NCI-H1417 (cell line): ENCODE measurements at regions not wholly inside any gene's neighbourhood (a gene's known extent, or its start where the extent isn't known, plus 50 kb on each side); places are given as distances from the start of the nearest gene placed in this dataset.

ENCODE experiments used
- DNase-seq, 3 experiments: peaks; one replicate each; lab custom pipeline; 2025; lab: John Stamatoyannopoulos, UW

DNA sequence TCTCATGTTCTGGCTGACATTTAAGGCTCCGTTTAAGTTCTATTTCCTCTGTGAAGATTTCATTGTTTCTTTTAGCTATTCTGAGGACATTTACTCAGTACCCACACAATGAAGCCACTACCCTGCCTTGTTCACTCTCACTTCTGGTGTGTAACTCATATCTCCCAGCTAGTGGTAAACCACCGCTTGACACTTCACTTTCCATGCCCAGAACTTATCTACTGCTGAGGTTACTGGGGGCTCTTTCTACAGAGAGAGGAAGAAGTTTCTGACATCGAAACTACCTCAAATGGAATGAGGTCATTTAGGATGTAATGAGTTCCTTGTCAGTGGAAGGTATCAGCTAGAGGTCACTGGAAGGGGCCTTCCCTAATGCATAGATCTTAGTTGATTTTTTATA, 501.5 kb downstream of the DMAC1 start:
- DNase-seq, result no peak

DNA sequence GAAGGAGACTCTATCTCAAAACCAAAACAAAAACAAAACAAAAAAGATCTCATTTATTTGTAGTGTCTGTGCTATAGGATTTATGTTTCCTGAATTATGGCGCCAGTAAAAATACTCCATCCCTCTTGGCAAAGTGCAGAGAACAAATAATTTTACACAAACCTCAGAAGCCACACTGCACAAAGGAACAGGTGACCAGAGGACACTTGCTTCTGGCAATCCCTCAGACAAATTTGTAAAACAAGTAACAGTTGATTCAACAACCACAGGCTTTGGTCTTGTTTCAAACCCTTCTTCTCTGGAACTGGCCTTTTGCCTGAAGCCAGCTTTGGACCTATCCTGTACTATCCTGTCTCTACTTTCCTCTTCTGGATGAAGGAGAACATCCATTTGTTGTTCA, 502.1 kb downstream of the DMAC1 start:
- DNase-seq, result no peak

DNA sequence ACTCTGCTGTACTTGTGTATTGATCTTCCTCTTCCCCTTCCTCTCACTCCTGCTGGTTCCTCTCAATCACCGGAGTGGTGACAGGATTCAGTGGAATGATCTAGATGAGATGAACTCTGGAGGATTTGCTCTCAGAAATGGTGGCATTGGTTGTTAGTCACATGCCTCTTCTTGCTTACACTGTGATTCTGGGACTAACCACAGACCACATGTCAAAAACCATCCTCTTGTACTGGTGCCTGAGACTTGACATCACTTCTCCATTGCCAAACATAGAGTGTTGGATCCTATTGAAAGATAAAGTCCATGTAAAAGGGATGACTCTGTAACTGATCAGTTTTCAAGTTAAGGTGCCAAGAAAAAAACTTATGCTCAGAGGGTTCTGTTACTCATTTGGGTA, 506.5 kb downstream of the DMAC1 start:
- DNase-seq, result no peak

DNA sequence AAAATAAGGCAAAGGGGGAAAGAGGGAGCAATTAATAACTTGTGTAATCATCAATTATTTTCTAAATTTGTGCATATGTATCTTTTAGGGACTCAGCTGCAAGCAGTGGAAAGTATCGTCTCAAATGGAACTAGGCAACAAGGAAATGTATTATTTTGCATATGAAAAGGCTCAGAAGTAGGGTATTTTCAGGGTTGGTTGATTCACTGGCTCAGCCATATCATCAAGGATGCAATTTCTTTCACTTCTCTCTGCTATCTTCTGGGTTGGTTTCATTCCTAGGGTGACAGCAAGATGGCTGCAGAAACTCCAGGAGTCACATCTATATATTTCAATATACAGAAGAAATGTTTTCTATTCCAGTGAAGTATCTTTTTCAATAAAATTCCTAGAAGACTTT, 509.8 kb downstream of the DMAC1 start:
- DNase-seq, result no peak

DNA sequence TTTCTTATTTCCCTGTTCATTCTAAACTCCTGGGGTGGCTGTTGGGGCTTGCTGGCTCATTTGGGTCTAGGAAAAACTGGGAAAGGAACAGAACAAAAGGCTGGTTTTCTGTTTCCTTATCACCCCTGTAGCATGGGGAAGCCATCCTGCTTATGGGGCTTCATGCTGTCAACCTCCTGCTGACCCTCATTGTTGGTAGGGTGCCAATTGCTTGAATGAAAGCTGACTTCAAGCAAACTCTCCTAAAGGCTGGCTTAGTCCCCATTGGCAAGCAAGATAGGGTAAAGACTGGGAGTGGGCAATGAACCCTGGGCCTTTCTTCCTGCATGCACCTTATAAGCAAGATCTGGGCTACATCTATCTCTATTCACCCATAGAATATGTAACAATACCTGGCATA, 511.6 kb downstream of the DMAC1 start:
- DNase-seq, result peak in 1 of 3 experiments; percentile 63

DNA sequence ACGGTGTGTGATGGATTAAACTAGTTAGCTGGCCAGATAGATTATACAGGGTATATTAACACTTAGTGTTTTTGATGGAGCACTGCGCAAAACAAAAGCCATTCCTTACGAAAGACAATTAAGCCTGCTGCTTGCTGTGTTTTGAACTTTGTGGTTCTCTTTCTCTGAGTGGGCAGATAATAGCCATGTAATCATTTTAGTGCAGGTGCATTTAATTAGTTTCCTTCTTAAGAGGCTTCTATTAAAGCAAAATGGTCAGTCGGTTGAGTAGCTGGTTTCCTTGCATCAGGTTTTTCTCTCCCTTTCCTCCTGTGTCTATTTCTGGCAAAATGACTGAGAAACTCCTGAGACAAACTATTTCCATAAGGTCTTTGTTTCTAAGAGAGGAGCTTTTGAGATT, 512.5 kb downstream of the DMAC1 start:
- peak; percentile 46 to 96 (median 63) for DNase-seq

DNA sequence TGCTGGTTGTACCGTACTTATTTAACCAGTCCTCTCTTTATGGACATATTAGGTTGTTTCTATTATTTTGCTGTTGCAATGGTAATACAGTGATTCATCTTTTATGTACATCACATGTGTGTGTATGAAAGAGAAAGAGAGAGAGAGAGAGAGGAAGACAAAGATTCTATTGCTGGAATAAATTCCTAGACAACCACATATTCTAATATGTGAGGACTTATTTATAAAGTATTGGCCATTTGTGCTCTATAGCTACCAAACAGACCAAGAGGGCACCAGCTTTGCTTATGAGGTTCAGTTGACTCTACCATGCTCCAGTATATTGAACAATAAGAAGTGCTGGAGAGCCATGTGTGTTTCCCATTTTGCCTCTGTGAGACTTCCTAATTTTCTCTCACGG, 513.5 kb downstream of the DMAC1 start:
- DNase-seq, result no peak

DNA sequence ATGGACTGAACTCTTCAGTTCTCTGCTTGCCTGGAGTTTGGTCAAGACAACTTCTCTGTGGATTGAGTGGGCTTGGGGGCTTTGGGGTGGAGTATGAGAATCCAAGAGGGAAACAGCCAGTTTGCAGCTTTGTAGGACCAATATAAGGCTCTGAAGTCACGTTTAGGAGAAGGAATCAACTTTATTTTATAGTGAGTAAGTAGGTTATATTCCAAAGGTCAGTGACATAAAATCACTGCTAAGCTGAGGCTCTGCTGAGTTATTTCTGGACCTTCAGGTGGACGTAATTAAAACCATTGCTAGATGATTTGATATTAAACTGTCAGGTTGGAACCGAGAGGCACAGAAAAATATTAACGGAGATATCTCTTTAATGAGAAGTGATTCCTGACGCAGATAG, 514.4 kb downstream of the DMAC1 start:
- DNase-seq, result no peak

DNA sequence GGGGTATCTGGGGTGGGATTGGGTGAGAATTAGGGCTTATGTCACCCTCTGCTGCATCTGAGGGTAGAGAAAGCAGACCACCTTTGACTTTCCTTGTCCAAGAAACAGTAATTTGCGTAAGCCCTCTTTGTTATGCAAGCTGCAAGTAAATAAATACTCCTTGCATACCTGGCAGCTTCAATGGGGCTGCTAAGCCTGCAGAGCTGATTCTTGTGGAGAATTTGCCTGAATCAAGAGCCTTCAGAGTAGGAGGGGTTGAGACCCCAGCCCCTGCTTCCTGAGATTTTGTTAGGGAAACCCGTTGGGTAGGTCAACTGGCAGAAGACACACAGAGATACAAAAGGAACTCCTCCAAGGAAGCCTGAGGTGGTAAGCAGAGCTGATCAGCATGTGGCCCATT, 515.1 kb downstream of the DMAC1 start:
- no peak for DNase-seq

DNA sequence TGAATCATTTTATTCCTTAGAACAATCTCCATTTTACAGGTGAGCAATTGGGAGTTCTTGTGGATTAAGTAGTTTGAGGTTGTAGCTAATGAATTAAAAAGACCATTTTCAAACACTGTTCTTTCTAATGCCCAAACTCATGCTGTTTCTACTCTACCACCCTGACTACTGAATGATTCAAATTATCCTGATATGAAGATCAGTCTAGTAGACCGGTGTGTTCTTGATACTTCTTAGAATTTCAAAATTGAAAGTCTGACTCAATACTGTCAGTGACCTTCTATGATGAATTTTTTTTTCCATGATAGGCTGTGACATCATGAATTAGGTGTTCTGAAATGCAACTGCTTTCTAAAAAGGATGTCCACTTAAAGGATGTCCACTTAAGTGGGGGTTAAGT, 515.5 kb downstream of the DMAC1 start:
- DNase-seq, result no peak

DNA sequence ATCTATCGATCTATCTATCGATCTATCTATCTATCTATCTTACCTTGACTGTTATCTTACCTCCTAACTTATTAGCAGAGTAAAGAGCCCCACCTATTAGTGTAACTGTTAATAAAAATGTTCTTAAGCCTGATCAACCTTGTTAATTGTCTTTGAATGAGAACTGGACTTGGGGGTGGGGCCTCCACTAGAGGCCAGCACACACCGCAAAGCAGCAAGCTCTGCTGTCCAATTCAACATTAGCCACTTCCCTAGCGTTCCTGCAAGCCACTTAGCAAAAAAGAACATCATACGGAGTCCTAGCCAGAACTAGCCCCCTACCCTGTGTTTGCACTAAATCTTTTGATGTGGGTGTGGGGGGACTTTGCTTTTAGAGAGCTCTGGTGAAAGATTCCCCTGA, 515.8 kb downstream of the KDM4C start:
- peak in 1 of 3 experiments; percentile 25 for DNase-seq

DNA sequence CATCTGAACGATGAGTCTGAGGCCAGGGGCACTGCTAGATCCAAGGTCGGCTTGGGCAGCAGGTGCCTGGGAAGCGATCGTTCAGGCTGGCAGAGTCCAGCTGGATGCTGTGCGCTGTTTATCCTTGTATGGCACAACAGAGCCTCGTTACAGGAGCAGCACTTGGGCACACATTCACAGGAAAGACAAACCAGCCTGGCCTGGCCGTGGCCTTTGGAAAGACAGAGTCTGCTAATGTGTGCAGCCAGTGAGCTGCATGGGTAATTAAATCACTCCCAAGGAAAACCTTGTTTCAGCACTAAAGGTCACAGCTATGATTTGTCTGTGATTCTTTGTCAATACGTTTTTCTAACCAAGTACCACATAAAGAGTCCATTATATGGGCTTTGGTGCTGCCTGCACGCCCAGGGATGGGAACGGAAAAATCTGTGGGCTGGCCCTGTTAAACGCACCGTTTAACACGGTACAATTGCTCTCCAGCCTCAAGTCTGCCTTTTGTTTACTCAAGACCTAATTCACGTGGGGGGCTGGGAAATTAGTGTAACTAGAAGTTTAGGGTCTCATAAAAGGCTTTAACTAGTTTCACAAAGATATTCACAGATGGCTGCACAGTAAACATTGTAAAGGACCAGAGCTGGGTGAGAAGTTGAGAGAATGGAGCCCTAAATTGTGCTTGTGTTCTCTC, 509.3 kb downstream of the KDM4C start:
- peak; percentile 80 to 93 (median 89) for DNase-seq

DNA sequence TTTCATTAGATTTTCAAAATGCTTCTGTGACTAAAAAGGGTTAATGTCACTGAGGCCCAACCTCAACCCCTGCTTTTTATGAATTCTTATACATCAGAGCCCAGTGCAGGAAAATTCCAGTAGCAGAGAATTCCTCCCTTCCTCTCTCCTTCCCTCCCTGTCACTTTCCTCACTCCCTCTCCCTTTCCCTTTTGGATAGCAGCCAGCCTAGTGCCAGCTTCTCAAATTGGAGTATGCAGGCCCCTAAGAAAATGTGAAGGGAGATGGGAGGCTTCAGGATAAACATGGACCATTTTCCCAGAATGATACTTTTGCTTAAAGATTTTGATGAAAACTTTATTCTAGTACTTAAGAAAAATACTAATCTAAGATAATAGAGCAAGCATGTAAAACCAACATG, 507.4 kb downstream of the KDM4C start:
- DNase-seq, result no peak

DNA sequence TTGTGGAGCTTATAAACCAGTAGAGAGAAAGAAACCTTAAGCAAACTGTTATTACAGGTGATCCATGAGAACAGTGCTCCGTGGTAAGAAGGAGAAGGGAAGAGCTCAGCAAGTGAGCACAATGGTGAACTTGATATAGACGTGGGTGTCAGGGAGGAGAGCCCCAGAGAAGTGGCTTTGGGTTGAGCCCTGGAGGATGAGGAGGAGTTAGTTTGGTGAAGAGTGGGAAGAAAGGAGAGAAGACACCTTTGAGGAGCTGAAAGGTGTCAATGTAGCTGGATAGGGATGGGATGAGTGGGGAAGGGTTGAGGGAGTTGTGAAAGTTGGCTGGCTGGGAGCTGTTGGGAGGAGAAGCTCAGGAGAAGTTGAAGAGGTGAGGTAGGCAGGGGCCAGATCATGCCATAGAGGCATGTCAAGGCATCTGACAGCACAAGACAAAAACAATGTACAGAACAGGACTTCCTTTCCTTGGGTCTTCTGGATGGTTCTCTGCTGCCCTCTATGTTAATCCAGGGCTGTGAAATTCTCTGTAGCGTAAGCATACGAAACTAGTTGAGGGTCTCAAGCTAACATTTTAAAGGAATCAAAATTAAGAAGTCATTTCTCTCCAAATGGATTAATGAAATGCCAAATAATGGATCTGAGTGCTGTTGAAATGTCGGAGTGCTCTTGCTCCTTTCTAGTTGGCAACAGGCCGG, 501.9 kb downstream of the KDM4C start:
- no peak for DNase-seq

DNA sequence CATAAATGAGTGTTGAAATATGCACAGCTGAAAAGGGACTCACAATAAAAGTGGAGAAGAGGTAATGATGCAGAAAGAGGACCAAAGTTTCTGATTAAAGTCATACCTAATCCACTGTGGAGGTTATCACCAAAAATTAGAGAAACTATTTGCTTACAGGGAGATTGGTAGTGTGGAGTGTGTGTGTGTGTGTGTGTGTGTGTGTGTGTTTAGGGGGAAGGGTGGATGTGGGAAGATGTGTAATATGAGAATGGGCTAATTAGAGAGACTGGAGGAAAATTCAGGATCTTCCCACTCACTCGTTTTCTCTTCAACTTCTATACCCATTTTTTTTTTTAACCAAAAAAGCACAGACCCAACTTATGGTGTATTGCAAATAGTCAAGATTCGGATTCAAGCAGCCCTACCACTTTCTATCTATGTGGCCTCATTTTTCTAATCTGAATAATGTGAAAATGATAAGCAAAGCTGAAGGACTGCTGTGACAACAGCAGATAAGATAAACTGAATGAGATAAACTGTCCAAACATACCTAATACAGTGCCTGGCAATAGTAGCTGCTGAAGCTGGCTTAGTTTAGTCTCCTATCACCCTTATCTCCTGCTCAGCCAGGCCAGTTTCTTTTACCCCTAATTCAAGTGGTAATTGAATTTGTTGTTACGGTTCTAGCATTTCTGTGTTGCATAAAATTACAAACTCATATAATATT, 501.1 kb downstream of the KDM4C start:
- no peak for DNase-seq

DNA sequence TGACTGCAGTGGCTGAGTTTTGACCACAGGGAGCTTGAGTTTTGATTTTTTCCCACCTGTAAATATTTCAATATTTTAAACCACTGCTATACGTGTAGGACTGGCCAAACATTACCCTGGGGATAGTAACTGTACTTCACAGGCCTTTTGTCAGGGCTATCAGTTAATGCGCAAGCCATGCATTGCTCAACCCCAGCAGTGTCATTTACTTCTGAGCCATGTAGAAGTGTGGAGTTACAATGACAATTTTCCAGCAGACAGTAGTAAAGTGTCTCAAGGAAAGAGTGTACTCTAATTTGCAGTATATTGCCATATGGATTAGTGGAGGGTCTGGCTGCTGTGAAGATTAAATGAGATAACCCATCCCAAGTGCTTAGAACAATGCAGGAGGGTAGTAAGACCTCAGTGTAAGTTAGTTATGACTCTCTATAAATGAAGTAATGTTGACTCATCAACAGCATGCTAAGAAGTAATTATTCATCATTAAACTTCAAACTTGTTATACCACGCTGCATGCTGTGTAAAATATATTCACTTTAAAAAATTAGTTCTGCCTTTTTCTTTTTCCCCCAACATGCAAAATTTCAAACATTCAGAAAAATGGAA, 489.2 kb downstream of the KDM4C start:
- no peak for DNase-seq

DNA sequence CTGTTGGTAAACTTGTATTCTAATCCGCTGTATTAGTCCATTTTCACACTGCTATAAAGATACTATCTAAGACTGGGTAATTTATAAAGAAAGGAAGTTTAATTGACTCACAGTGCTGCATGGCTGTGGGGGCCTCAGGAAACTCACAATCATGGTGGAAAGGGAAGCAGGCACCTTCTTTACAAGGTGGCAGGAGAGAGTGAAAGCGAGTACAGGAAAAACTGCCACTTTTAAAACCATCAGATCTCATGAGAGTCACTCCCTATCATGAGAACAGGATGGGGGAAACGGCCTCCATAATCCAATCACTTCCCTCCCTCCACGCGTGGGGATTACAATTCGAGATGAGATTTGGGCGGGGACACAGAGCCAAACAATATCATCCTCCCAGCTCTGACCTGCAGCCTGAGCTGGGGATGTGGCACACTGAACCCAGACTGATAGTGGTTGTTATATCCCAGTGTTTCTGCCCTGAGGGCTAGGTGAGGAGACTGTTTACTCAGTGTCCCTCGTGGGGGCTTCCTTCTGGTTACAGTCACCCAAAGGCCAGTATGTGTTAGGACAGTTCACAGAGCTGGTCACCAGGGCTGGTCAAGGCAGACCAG, 488.3 kb downstream of the KDM4C start:
- no peak for DNase-seq

DNA sequence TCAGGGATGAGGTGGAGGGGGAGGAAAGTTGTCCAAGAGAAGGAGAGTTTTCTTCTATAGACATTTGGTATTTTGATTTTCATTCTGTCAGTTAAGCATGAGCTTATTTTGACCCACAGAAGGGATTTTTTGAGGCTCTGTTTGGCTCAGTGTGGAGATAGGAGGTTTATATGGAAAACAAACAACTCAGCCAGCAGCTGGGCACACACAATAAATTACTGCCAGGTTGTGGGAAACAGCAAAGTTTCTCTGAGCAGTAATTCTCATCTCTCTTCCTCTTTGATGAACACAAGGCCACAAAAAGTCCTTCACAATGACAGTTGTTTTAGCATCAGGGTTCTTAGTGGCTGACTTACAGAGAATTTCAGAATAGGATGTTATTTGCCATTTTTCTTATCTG, 486.1 kb downstream of the KDM4C start:
- DNase-seq, result peak in 1 of 3 experiments; percentile 48

DNA sequence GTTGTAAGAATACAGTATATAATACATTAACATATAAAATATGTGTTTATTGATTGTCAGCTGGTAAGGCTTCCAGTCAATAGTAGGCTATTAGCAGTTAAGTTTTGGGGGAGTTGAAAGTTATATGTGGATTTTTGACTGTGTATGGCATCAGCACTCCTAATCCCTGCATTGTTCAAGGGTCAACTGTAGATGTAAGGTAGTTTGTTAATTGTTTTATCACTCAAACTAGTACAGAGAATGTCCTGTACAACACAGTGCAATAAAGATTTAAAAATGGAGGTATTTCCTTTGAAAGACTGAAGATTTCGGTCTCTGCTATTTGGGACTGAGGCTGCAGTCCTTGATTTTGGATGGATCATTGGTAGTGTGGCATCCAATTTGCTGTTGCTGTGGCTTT, 484.4 kb downstream of the KDM4C start:
- no peak for DNase-seq

DNA sequence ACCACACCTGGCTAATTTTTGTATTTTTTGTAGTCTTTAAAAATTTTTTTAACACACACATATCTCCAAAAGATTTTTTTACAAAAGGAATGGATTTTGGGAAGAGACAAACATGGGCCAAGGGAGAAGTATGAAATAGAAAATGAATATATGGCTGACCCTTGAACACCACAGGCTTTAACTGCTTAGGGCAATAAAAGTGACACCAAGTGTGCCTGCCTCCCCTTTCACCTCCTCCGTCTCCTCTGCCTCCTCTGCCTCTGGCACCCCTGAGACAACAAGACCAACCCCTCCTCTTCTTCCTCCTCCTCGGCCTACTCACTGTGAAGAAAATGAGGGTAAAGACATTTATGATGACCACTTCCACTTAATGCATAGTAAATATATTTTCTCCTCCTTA, 483.9 kb downstream of the KDM4C start:
- DNase-seq, result no peak

DNA sequence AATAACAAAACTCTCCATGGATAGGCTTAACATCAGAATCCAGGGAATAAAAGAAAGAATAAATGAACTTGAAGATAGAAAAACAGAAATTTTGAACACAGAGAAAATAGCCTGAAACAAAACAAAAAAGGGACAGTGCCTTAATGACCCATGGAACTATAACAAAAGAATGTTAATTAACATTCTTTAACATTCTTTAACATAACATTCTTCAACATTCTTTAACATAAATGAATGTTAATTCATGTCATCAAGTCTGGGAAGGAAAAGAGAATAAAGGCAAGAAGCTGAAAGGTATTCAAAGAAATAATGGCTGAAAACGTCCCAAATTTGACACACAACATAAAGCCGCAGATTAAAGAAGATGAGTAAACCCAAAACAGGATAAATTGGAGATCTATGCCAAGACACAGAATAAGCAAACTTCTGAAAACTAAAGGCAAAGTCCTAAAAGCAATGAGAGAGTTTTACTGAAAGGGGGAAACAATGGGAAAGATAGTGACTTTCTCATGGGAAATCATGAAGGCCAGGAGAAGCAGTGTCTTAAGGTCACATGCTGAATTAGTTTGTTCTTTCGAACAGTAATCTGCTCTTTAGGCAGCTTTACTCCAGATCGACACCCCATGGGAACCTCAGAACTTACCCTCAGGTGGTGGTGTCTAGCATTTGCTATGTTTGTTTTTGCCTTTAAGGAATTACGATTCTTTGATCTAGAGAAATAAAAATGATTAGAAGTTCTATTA, 483.0 kb downstream of the KDM4C start:
- no peak for DNase-seq

DNA sequence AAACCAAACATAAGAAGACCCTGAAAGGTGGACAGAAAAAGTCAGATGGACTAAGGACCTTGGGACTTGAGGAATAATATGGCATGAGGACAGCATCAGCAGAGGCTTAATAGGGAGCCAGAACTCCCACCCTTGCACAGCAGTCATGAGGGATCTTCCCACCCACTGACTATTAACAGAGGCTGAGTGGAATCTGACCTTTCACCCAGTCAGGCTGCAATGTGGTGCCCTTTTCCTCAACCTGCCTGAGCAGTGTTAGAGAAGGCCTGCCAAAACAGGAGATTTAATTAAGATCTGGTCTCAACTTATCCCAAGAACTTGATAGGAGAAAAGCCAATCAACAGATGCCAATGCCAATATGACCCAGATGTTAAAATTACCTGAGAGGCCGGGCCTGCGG, 481.9 kb downstream of the KDM4C start:
- no peak for DNase-seq
